Keratinocyte (primary cell): ENCODE measurements at regions not wholly inside any gene's neighbourhood (a gene's known extent, or its start where the extent isn't known, plus 50 kb on each side); places are given as distances from the start of the nearest gene placed in this dataset.

Experiments
- DNase-seq: peaks from one replicate; pipeline ENCODE4 v3.0.0-alpha.2; 2011; ENCODE audit warnings: low read depth, missing footprints, low spot score
- FAIRE-seq: peaks from 2 replicates; lab custom pipeline; 2011; peaks lifted over from hg19 to GRCh38; lab: Jason Lieb, UNC
- H2AFZ ChIP-seq: 2 replicates; pipeline ENCODE4 v1.6.0; 2012; ENCODE audit warnings: low read length, control low read depth, inconsistent platforms; ENCODE audit not compliant: control insufficient read depth
- H3K27ac ChIP-seq: 2 replicates; pipeline ENCODE4 v1.5.1; 2011; ENCODE audit warnings: low read length; ENCODE audit not compliant: control insufficient read depth, insufficient read depth
- H3K27me3 ChIP-seq: 3 replicates; pipeline ENCODE4 v1.6.0; 2011; ENCODE audit warnings: low read length; ENCODE audit not compliant: control insufficient read depth, insufficient read depth; ENCODE audit errors: extremely low read depth
- H3K36me3 ChIP-seq, 2 experiments: 2 replicates in 1 of 2; 3 replicates in 1 of 2; pipeline ENCODE4 v1.5.1; 2011; ENCODE audit warnings: low read length in 2 of 2, mild to moderate bottlenecking in 1 of 2; ENCODE audit not compliant: control insufficient read depth in 2 of 2, insufficient read depth in 2 of 2; ENCODE audit errors: extremely low read depth in 1 of 2
- H3K4me1 ChIP-seq: 3 replicates; pipeline ENCODE4 v1.5.1; 2011; ENCODE audit warnings: low read length; ENCODE audit not compliant: control insufficient read depth, insufficient read depth; ENCODE audit errors: extremely low read depth
- H3K4me2 ChIP-seq: 3 replicates; pipeline ENCODE4 v1.6.0; 2011; ENCODE audit warnings: low read depth, low read length; ENCODE audit not compliant: control insufficient read depth, insufficient read depth; ENCODE audit errors: extremely low read depth
- H3K4me3 ChIP-seq, 3 experiments: fragments of 200-600 bp in 1 of 3; sonication (generic) in 1 of 3; 2 replicates in 2 of 3; 3 replicates in 1 of 3; pipeline ENCODE4 v1.5.1; 2011 to 2016; ENCODE audit warnings: low read length in 3 of 3, mild to moderate bottlenecking in 3 of 3, control low read depth in 2 of 3, inconsistent platforms in 1 of 3, low read depth in 1 of 3, mixed read lengths in 1 of 3, mixed run types in 1 of 3, moderate library complexity in 1 of 3; ENCODE audit not compliant: control insufficient read depth in 2 of 3, insufficient read depth in 2 of 3; ENCODE audit errors: extremely low read depth in 1 of 3
- H3K79me2 ChIP-seq: 2 replicates; pipeline ENCODE4 v1.6.0; 2012; ENCODE audit warnings: low read length; ENCODE audit not compliant: control insufficient read depth, insufficient read depth
- H3K9ac ChIP-seq: 3 replicates; pipeline ENCODE4 v1.6.0; 2011; ENCODE audit warnings: low read length; ENCODE audit not compliant: control insufficient read depth, insufficient read depth; ENCODE audit errors: extremely low read depth
- H3K9me1 ChIP-seq: 3 replicates; pipeline ENCODE4 v1.6.0; 2011; ENCODE audit warnings: low read length; ENCODE audit not compliant: control insufficient read depth, insufficient read depth; ENCODE audit errors: extremely low read depth
- H3K9me3 ChIP-seq: 2 replicates; pipeline ENCODE4 v1.5.1; 2012; ENCODE audit warnings: low read depth, low read length; ENCODE audit not compliant: control insufficient read depth
- H4K20me1 ChIP-seq: 3 replicates; pipeline ENCODE4 v1.6.0; 2011; ENCODE audit warnings: low read length; ENCODE audit not compliant: control insufficient read depth, insufficient read depth; ENCODE audit errors: extremely low read depth
- CTCF ChIP-seq, 3 experiments: IDR thresholded peaks in 1 of 3; conservative IDR thresholded peaks in 1 of 3; optimal IDR thresholded peaks in 1 of 3; 2 replicates in 2 of 3; 3 replicates in 1 of 3; pipeline versions ENCODE3 to v1.5.1; 2011; ENCODE audit warnings: low read length in 3 of 3, mild to moderate bottlenecking in 3 of 3, moderate library complexity in 2 of 3, control low read depth in 1 of 3, inconsistent platforms in 1 of 3; ENCODE audit not compliant: insufficient read depth in 2 of 3; ENCODE audit errors: extremely low read depth in 1 of 3
- EZH2 ChIP-seq: IDR thresholded peaks from one replicate; pipeline ENCODE4 v1.6.1; 2012; ENCODE audit warnings: inconsistent platforms, mild to moderate bottlenecking, low read length, moderate library complexity
- dilution Hi-C: fragments of 300-500 bp; cut with MboI; formaldehyde crosslinking; loops from one replicate; pipeline ENCODE4 v1.7.0; 2020; ENCODE audit warnings: low sequenced_read_pairs; ENCODE audit not compliant: extremely low pct_ligation_motif_present

- no peaks in the 10 kb centered on the region for H3K36me3 ChIP-seq
- H3K4me3 ChIP-seq, result no peak overlapping the region
- no peaks in the 10 kb centered on the region for H3K79me2 ChIP-seq
- no peaks in the 10 kb centered on the region for H3K9me3 ChIP-seq
- TF ChIP-seq CTCF (optimal IDR thresholded peaks at IDR 0.05 in 1 of 3, IDR thresholded peaks at IDR 0.05 in 1 of 3, conservative IDR thresholded peaks at IDR 0.05 in 1 of 3; ENCODE audit: extremely low read depth in 1 of 3, insufficient read depth in 2 of 3, low read length in 3 of 3), result no peak
- TF ChIP-seq EZH2, result no peak
- FAIRE-seq (no peak), DNase-seq (no peak)
- H3K9me1 ChIP-seq, result no peaks in the 10 kb centered on the region
- no peak overlapping the region for H2AFZ ChIP-seq
- no peak overlapping the region for H3K4me2 ChIP-seq
- dilution Hi-C loops, result no loop called here
- no peaks in the 10 kb centered on the region for H3K27me3 ChIP-seq
- no peak overlapping the region for H3K9ac ChIP-seq
- peaks cover 3% of the 10 kb centered on the region for H3K4me1 ChIP-seq
- no peaks in the 10 kb centered on the region for H4K20me1 ChIP-seq
- no peak overlapping the region for H3K27ac ChIP-seq
These were observed 532.8 kb upstream of the TBL1XR1 start for GRCh38 chr3:177729956-177730681.

GRCh38 chr3:177730814-177731213 lies 533.5 kb upstream of the TBL1XR1 start:
- TF ChIP-seq CTCF (optimal IDR thresholded peaks at IDR 0.05 in 1 of 3, IDR thresholded peaks at IDR 0.05 in 1 of 3, conservative IDR thresholded peaks at IDR 0.05 in 1 of 3; ENCODE audit: extremely low read depth in 1 of 3, insufficient read depth in 2 of 3, low read length in 3 of 3) (no peak), EZH2 (no peak)
- DNase-seq (no peak), FAIRE-seq (no peak)
- Histone ChIP-seq H3K4me2 (no peak overlapping the region), H4K20me1 (no peaks in the 10 kb centered on the region), H3K27ac (no peak overlapping the region), H3K79me2 (no peaks in the 10 kb centered on the region), H3K9me1 (no peaks in the 10 kb centered on the region), H3K4me1 (peaks cover 3% of the 10 kb centered on the region), H3K9me3 (no peaks in the 10 kb centered on the region), H3K9ac (no peak overlapping the region), H2AFZ (no peak overlapping the region), H3K27me3 (no peaks in the 10 kb centered on the region), H3K4me3 (no peak overlapping the region), H3K36me3 (no peaks in the 10 kb centered on the region)
- dilution Hi-C loops, result no loop called here
